ENCODE measurements at regions not wholly inside any gene's neighbourhood (a gene's known extent, or its start where the extent isn't known, plus 50 kb on each side); places are given as distances from the start of the nearest gene placed in this dataset.
"Not testable (repeated sequence)": the region's sequence is repeated elsewhere in the genome, so short reads cannot be mapped to it uniquely, and the experiment has no call there.

GRCh38 chr4:103305355-103305754, 107.2 kb upstream of the CENPE start:
- no peak for DNase-seq

DNA sequence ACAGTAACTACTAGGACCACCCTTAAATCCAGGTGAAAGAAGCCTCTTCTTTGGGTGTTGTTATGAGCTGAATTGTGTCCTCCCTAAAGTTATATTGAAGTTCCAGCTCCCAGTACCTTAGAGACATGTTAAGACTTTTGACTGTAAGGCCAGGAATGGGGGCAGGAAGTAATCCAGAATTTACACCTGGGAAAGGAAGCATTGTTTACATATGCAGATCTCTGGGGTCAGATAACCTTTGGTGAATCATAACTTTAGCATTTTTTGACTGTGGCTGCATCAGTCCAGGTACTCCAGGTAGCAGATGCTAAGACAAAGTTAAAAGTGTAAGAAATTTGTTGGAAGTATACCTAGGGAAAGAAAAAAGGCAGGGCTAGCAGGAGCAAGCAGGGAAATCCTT, 104.9 kb upstream of the CENPE start:
- DNase-seq, result no peak

GRCh38 chr4:103292959-103293358, 94.8 kb upstream of the CENPE start:
- DNase-seq, result no peak

DNA sequence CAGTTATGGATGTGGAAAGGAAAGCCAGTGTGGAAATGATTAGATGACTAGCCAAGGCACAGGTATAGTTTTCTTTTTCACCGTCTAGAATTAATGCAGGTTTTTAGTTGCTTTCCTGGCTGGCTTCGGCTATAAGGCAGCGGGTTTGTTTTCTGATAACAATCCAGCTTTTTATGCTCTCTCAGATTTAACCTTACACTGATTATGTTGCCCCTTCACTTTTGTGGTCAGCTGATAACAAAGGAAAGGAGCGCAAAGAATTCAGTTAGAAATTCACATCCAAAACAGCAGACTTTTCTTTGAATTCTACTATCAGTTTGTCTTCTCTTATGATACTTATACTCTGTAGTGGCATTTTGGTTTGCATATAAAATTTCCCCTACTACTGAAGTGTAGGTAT, 94.2 kb upstream of the CENPE start:
- no peak for DNase-seq

GRCh38 chr4:103289186-103289585, 91.0 kb upstream of the CENPE start:
- DNase-seq, result no peak

GRCh38 chr4:103272174-103272573, 74.0 kb upstream of the CENPE start:
- no peak for DNase-seq

DNA sequence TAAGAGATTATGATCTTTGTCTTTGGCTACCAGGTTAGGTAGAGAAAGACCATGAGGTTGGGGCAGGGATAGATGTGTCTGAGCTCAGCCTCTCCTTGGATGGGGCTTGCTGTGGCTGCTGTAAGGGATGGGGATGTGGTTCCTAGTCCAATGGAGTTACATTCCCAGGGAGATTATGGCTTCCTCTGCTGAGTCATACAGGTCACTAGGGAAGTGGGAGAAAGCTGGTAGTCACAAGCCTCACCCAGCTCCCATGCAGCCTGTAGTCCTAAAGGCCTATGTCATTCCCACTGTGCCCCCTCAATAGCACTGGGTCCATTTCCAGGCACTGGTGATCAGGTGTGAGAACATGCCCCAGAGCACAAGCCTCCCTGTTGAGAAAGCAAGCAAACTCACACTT, 70.6 kb upstream of the CENPE start:
- no peak for DNase-seq

DNA sequence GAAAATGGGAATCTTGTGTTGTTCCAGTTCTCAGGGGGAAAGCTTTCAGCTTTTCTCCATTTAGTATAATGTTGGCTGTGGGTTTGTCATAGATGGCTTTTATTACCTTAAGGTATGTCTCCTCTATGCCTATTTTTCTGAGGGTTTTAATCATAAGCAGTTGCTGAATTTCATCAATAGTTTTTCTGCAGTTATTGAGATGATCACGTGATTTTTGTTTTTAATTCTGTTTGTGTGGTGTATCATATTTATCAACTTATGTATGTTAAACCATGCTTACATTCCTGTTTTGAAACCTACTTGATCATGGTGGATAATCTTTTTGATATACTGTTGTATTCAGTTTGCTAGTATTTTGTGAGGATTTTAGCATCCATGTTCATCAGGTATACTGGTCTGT, 66.8 kb upstream of the CENPE start:
- no peak for DNase-seq

DNA sequence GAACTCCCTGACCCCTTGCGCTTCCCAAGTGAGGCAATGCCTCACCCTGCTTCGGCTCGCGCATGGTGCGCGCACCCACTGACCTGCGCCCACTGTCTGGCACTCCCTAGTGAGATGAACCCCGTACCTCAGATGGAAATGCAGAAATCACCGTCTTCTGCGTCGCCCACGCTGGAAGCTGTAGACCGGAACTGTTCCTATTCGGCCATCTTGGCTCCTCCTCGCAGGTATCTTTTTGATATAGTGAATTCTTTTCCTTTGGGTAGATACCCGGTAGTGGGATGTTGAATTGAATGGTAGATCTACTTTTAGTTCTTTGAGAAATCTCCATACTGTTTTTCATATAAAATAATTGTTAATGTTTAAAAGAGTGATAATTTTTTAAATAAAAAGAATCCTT, 57.9 kb upstream of the CENPE start:
- DNase-seq, result not testable (repeated sequence)
